ENCODE measurements at regions not wholly inside any gene's neighbourhood (a gene's known extent, or its start where the extent isn't known, plus 50 kb on each side); places are given as distances from the start of the nearest gene placed in this dataset.
"Not testable (repeated sequence)": the region's sequence is repeated elsewhere in the genome, so short reads cannot be mapped to it uniquely, and the experiment has no call there.

DNA sequence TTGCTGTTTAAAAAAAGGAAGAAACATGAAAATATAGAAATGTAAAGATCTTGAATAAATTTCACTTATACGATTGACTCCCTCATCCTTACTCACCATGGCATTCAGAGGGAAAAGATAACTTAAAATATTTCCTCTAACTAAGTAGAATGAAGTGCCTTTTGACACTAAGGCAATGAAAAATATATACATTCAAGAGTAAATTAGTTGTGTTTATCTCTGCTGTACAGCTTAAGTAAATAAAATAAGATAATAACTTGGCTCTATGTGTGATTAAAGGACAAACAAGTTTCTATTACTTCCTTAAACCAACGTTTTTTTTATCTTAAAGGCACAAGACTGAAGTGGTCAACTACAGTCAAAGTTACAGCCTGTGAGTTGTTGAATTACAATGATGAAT is 142.3 kb upstream of the LRRTM4 start:
- Histone ChIP-seq H3K27me3 (ENCODE audit: insufficient read depth, poor library complexity, severe bottlenecking) (peaks cover 2% of the 10 kb centered on the region), H3K9me3 (ENCODE audit: severe bottlenecking) (no peaks in the 10 kb centered on the region), H3K36me3 (ENCODE audit: low read depth) (no peaks in the 10 kb centered on the region), H3K4me3 (ENCODE audit: severe bottlenecking) (no peak overlapping the region), H3K4me1 (ENCODE audit: insufficient read depth, poor library complexity, severe bottlenecking) (no peaks in the 10 kb centered on the region), H3K27ac (ENCODE audit: poor library complexity, severe bottlenecking) (no peak overlapping the region)
- DNase-seq (ENCODE audit: low spot score): no peak
- ATAC-seq (ENCODE audit: low read depth): no peak
- TF ChIP-seq, protein P1, sequence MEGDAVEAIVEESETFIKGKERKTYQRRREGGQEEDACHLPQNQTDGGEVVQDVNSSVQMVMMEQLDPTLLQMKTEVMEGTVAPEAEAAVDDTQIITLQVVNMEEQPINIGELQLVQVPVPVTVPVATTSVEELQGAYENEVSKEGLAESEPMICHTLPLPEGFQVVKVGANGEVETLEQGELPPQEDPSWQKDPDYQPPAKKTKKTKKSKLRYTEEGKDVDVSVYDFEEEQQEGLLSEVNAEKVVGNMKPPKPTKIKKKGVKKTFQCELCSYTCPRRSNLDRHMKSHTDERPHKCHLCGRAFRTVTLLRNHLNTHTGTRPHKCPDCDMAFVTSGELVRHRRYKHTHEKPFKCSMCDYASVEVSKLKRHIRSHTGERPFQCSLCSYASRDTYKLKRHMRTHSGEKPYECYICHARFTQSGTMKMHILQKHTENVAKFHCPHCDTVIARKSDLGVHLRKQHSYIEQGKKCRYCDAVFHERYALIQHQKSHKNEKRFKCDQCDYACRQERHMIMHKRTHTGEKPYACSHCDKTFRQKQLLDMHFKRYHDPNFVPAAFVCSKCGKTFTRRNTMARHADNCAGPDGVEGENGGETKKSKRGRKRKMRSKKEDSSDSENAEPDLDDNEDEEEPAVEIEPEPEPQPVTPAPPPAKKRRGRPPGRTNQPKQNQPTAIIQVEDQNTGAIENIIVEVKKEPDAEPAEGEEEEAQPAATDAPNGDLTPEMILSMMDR (IDR thresholded peaks at IDR 0.05; ENCODE audit: poor library complexity, severe bottlenecking): no peak

DNA sequence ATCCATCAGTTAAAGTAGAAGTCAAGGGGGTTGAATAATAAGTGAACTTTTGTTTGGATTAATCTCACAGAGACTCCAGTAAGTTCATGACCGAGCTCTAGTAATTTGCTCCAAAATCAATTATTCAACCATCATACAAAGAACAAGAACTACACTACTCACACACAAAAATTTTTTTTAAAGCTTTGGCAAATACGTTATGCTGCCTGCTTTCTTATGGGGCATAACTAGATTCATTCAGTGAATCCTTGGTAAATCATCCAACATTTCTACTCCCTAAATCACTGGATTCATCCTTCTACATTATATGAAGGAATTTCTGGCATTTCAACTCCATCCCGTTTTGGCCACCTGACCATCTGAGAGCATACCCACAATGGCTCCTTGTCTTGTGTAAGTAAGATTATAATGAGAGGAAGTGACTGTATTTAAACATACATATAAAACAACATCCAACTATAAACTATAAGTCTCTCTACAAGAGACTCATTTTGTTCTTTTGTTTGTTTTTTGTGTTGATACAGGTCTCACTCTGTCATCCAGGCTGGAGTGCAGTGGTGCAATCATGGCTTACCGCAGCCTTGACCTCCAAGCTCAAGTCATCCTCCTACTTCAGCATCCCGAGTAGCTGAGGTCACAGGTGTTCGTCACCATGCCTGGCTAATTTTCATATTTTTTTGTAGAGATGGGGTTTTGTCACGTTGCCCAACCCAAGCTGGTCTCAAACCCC is 144.2 kb upstream of the LRRTM4 start:
- TF ChIP-seq, protein P1 (IDR thresholded peaks at IDR 0.05; ENCODE audit: poor library complexity, severe bottlenecking): no peak
- H3K4me3 ChIP-seq (ENCODE audit: severe bottlenecking): no peak overlapping the region
- no peaks in the 10 kb centered on the region for H3K9me3 ChIP-seq (ENCODE audit: severe bottlenecking)
- peaks cover 2% of the 10 kb centered on the region for H3K27me3 ChIP-seq (ENCODE audit: insufficient read depth, poor library complexity, severe bottlenecking)
- no peak overlapping the region for H3K27ac ChIP-seq (ENCODE audit: poor library complexity, severe bottlenecking)
- H3K36me3 ChIP-seq (ENCODE audit: low read depth): no peaks in the 10 kb centered on the region
- no peaks in the 10 kb centered on the region for H3K4me1 ChIP-seq (ENCODE audit: insufficient read depth, poor library complexity, severe bottlenecking)
- no peak for DNase-seq (ENCODE audit: low spot score)
- ATAC-seq (ENCODE audit: low read depth): no peak

DNA sequence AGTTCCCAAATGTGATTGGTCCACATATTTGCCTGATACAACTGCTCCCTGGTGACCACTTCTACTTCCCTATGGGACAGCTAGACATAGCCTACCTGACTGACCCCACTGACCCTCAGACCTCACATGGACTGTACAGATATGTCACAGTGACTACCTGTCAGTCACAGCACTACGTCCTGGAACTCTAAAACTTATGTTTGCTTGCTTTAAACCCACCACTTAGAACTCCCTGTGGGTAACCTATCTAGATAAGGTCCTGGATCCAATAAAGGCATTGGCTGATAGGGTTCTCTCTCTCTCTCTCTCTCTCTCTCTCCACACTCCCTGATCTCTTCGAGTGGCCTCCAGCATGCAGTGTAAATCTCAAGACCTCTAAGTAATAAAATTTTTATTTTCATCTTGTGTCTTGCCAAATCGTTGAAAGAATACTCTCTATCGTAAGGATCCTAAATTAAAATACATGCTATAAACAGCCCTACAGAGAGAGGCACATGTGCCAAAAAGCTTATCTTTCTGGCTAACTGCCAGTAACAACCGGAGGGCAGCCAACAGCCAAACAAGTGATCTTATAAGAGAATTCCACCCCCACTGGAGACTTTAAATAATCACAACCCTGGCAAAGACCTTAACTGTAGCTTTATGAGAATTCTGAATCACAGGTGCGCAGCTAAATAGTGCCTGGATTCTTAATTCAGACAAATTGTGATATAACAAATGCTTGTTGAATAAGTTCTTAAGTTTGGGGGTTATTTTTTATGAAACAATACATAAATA is 162.6 kb upstream of the LRRTM4 start:
- not testable (repeated sequence) for H3K27ac ChIP-seq (ENCODE audit: poor library complexity, severe bottlenecking); DNase-seq (ENCODE audit: low spot score); ATAC-seq (ENCODE audit: low read depth); H3K36me3 ChIP-seq (ENCODE audit: low read depth); H3K4me3 ChIP-seq (ENCODE audit: severe bottlenecking); H3K27me3 ChIP-seq (ENCODE audit: insufficient read depth, poor library complexity, severe bottlenecking); H3K9me3 ChIP-seq (ENCODE audit: severe bottlenecking); H3K4me1 ChIP-seq (ENCODE audit: insufficient read depth, poor library complexity, severe bottlenecking)

DNA sequence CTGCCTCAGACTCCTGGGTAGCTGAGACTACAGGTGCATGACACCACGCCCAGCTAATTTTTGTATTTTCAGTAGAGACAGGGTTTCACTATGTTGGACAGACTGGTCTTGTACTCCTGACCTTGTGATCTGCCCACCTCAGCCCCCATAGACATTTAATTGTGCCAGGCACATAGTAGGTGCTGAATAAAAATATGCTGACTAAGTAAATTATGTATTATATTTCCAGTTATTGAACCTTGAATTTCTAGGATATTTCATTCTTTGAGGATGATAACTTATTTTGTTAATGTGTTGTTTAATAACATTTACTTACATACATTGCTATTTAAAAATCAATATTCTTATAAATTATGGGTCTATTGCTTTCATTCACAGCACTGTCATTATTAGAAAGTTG is 190.4 kb upstream of the LRRTM4 start:
- no peak for ATAC-seq (ENCODE audit: low read depth)
- H3K9me3 ChIP-seq (ENCODE audit: severe bottlenecking): no peaks in the 10 kb centered on the region
- peaks cover 8% of the 10 kb centered on the region for H3K27me3 ChIP-seq (ENCODE audit: insufficient read depth, poor library complexity, severe bottlenecking)
- DNase-seq (ENCODE audit: low spot score): no peak
- no peaks in the 10 kb centered on the region for H3K36me3 ChIP-seq (ENCODE audit: low read depth)
- TF ChIP-seq, protein P1 (IDR thresholded peaks at IDR 0.05; ENCODE audit: poor library complexity, severe bottlenecking): no peak
- no peaks in the 10 kb centered on the region for H3K4me1 ChIP-seq (ENCODE audit: insufficient read depth, poor library complexity, severe bottlenecking)
- H3K27ac ChIP-seq (ENCODE audit: poor library complexity, severe bottlenecking): no peak overlapping the region
- no peak overlapping the region for H3K4me3 ChIP-seq (ENCODE audit: severe bottlenecking)

DNA sequence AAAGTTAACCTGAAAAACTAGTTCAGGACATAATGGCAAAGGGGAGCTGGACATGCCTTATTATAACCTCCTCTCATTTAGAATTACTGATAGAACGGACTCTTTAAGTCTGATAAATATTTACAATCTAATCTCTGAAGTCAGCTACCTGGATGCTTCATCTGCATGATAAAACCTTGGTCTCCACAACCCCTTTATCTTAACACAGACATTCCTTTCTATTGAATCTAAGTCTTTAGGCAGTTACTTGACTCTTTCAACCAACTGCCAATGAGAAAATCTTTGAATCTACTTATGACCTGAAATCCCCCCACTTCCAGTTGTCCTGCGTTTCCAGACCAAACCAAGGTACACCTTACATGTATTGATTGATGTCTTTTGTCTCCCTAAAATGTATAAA is 191.2 kb upstream of the LRRTM4 start:
- Histone ChIP-seq H3K4me1 (ENCODE audit: insufficient read depth, poor library complexity, severe bottlenecking) (no peaks in the 10 kb centered on the region), H3K27ac (ENCODE audit: poor library complexity, severe bottlenecking) (no peak overlapping the region), H3K9me3 (ENCODE audit: severe bottlenecking) (no peaks in the 10 kb centered on the region), H3K36me3 (ENCODE audit: low read depth) (no peaks in the 10 kb centered on the region), H3K27me3 (ENCODE audit: insufficient read depth, poor library complexity, severe bottlenecking) (peaks cover 8% of the 10 kb centered on the region), H3K4me3 (ENCODE audit: severe bottlenecking) (no peak overlapping the region)
- no peak for ATAC-seq (ENCODE audit: low read depth)
- DNase-seq (ENCODE audit: low spot score): no peak
- TF ChIP-seq, protein P1 (IDR thresholded peaks at IDR 0.05; ENCODE audit: poor library complexity, severe bottlenecking): no peak
